ENCODE measurements at regions not wholly inside any gene's neighbourhood (a gene's known extent, or its start where the extent isn't known, plus 50 kb on each side); places are given as distances from the start of the nearest gene placed in this dataset.

DNA sequence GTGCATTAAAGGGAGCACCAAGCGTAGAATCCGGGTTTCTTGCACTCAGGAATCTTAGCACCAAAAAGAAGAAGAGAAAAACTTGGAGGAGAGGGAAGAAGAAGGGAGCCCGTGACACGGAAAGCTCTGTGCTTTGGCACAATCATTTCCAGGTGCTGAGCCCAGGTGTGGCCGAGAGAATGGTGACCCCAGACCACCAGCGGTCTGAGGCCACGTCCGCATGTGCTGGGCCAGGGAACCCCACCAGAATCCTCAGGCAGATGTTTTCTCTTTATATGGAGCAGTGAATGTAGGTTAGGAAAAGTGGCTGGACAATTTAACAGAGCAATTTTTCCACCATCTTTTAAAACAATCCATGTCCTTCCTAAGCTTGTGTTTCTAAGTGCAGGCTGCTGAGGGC lies 520.9 kb downstream of the EPHA4 start:
- TF ChIP-seq, protein P1, sequence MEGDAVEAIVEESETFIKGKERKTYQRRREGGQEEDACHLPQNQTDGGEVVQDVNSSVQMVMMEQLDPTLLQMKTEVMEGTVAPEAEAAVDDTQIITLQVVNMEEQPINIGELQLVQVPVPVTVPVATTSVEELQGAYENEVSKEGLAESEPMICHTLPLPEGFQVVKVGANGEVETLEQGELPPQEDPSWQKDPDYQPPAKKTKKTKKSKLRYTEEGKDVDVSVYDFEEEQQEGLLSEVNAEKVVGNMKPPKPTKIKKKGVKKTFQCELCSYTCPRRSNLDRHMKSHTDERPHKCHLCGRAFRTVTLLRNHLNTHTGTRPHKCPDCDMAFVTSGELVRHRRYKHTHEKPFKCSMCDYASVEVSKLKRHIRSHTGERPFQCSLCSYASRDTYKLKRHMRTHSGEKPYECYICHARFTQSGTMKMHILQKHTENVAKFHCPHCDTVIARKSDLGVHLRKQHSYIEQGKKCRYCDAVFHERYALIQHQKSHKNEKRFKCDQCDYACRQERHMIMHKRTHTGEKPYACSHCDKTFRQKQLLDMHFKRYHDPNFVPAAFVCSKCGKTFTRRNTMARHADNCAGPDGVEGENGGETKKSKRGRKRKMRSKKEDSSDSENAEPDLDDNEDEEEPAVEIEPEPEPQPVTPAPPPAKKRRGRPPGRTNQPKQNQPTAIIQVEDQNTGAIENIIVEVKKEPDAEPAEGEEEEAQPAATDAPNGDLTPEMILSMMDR (IDR thresholded peaks at IDR 0.05 in 4 of 5, conservative IDR thresholded peaks at IDR 0.05 in 1 of 5): no peak
- TF ChIP-seq POLR2A (IDR thresholded peaks at IDR 0.05): no peak

Measured in gastrocnemius medialis (tissue), 4 donors.